ENCODE measurements at regions not wholly inside any gene's neighbourhood (a gene's known extent, or its start where the extent isn't known, plus 50 kb on each side); places are given as distances from the start of the nearest gene placed in this dataset.

- Histone ChIP-seq H3K27ac (no peak overlapping the region), H3K4me3 (no peak overlapping the region), H3K4me1 (replicated peaks; ENCODE audit: insufficient read depth) (peaks cover 8% of the 10 kb centered on the region), H3K79me2 (ENCODE audit: low read depth) (no peaks in the 10 kb centered on the region), H3K27me3 (ENCODE audit: insufficient read depth, low read depth) (no peaks in the 10 kb centered on the region), H3K9me3 (ENCODE audit: insufficient read depth, low read depth) (peaks cover 15% of the 10 kb centered on the region), H3K36me3 (ENCODE audit: low read depth) (no peaks in the 10 kb centered on the region), H3K4me2 (no peak overlapping the region), H3K9me2 (ENCODE audit: insufficient read depth) (no peaks in the 10 kb centered on the region), H3F3A (ENCODE audit: insufficient read depth, low read depth) (no peaks in the 10 kb centered on the region), H4K20me1 (ENCODE audit: insufficient read depth) (no peaks in the 10 kb centered on the region), H2AFZ (no peak overlapping the region)
- BruUV-seq (replicated peaks): no TSS peak
- intact Hi-C loops (cut with micrococcal nuclease; ENCODE audit: unreplicated experiment): no loop called here
- TF ChIP-seq EZH2 (IDR thresholded peaks at IDR 0.05; ENCODE audit: low read depth): no peak
- TF ChIP-seq CTCF (conservative IDR thresholded peaks at IDR 0.05): no peak
- ChIA-PET POLR2A (ENCODE audit: unreplicated experiment) (no interaction called here), CTCF (interaction anchor here (0.6 kb wide), 1 partner anchor 37 kb away, joined by 3 read pairs; no protein-coding TSS in a partner anchor)
- no peak for DNase-seq
These were observed 407.9 kb upstream of the TNP1 start for GRCh38 chr2:217267758-217268157.

- DNase-seq: no peak
- ChIA-PET CTCF (no interaction called here), POLR2A (ENCODE audit: unreplicated experiment) (no interaction called here)
- Histone ChIP-seq H2AFZ (no peak overlapping the region), H3K27me3 (ENCODE audit: insufficient read depth, low read depth) (no peaks in the 10 kb centered on the region), H3K9me3 (ENCODE audit: insufficient read depth, low read depth) (peaks cover 15% of the 10 kb centered on the region), H4K20me1 (ENCODE audit: insufficient read depth) (no peaks in the 10 kb centered on the region), H3K27ac (no peak overlapping the region), H3K4me1 (replicated peaks; ENCODE audit: insufficient read depth) (0 out of 2 replicates have a peak, but pooled peaks cover 1% of the 10 kb centered on the region), H3K9me2 (ENCODE audit: insufficient read depth) (no peaks in the 10 kb centered on the region), H3F3A (ENCODE audit: insufficient read depth, low read depth) (0 out of 2 replicates have a peak, but pooled peaks cover under 1% of the 10 kb centered on the region), H3K79me2 (ENCODE audit: low read depth) (no peaks in the 10 kb centered on the region), H3K36me3 (ENCODE audit: low read depth) (no peaks in the 10 kb centered on the region), H3K4me3 (no peak overlapping the region), H3K4me2 (no peak overlapping the region)
- intact Hi-C loops (cut with micrococcal nuclease; ENCODE audit: unreplicated experiment): no loop called here
- no TSS peak for BruUV-seq (replicated peaks)
- no peak for TF ChIP-seq CTCF (conservative IDR thresholded peaks at IDR 0.05)
- TF ChIP-seq EZH2 (IDR thresholded peaks at IDR 0.05; ENCODE audit: low read depth): no peak
These were observed 403.9 kb upstream of the TNP1 start for GRCh38 chr2:217263756-217264155.

GRCh38 chr2:217262911-217263310 is 403.0 kb upstream of the TNP1 start:
- H3K4me3 ChIP-seq: no peak overlapping the region
- DNase-seq: no peak
- H3F3A ChIP-seq (ENCODE audit: insufficient read depth, low read depth): 0 out of 2 replicates have a peak, but pooled peaks cover 4% of the 10 kb centered on the region
- no peak overlapping the region for H2AFZ ChIP-seq
- no peaks in the 10 kb centered on the region for H3K27me3 ChIP-seq (ENCODE audit: insufficient read depth, low read depth)
- intact Hi-C loops (cut with micrococcal nuclease; ENCODE audit: unreplicated experiment): no loop called here
- no peaks in the 10 kb centered on the region for H3K9me2 ChIP-seq (ENCODE audit: insufficient read depth)
- no peak overlapping the region for H3K27ac ChIP-seq
- peaks cover 13% of the 10 kb centered on the region for H3K9me3 ChIP-seq (ENCODE audit: insufficient read depth, low read depth)
- no peaks in the 10 kb centered on the region for H4K20me1 ChIP-seq (ENCODE audit: insufficient read depth)
- ChIA-PET CTCF (no interaction called here), POLR2A (ENCODE audit: unreplicated experiment) (no interaction called here)
- no peak for TF ChIP-seq EZH2 (IDR thresholded peaks at IDR 0.05; ENCODE audit: low read depth)
- TF ChIP-seq CTCF (conservative IDR thresholded peaks at IDR 0.05): no peak
- no peaks in the 10 kb centered on the region for H3K79me2 ChIP-seq (ENCODE audit: low read depth)
- H3K36me3 ChIP-seq (ENCODE audit: low read depth): no peaks in the 10 kb centered on the region
- peaks cover 10% of the 10 kb centered on the region; the same call in 1 of the 2 replicates for H3K4me1 ChIP-seq (replicated peaks; ENCODE audit: insufficient read depth)
- no peak overlapping the region for H3K4me2 ChIP-seq
- no TSS peak for BruUV-seq (replicated peaks)

All from PC-9 (cell line).